Small intestine (tissue), 7 donors: ENCODE measurements at regions not wholly inside any gene's neighbourhood (a gene's known extent, or its start where the extent isn't known, plus 50 kb on each side); places are given as distances from the start of the nearest gene placed in this dataset.
"Not testable (repeated sequence)": the region's sequence is repeated elsewhere in the genome, so short reads cannot be mapped to it uniquely, and the experiment has no call there.

ENCODE experiments used
- DNase-seq, 2 donors: peaks; one replicate each; pipeline versions ENCODE4 v3.0.0 to v3.0.0-alpha.2; 2013
- FAIRE-seq: peaks from 2 replicates; lab custom pipeline; 2012; peaks lifted over from hg19 to GRCh38; lab: Jason Lieb, UNC
- H3K27ac ChIP-seq, 3 donors: one replicate each; pipeline ENCODE4 v1.5.1; 2013; ENCODE audit warnings: low read length in 2 of 3, mild to moderate bottlenecking in 2 of 3, control low read depth in 1 of 3, inconsistent platforms in 1 of 3, low read depth in 1 of 3, moderate library complexity in 1 of 3
- H3K27me3 ChIP-seq, 3 donors: one replicate each; pipeline ENCODE4 v1.6.1; 2013; ENCODE audit warnings: low read length in 3 of 3, inconsistent platforms in 1 of 3; ENCODE audit not compliant: control insufficient read depth in 3 of 3, insufficient read depth in 3 of 3
- H3K36me3 ChIP-seq, 3 donors: one replicate each; pipeline ENCODE4 v1.6.1; 2013; ENCODE audit warnings: low read length in 3 of 3, inconsistent platforms in 1 of 3, low read depth in 1 of 3, mild to moderate bottlenecking in 1 of 3, moderate library complexity in 1 of 3; ENCODE audit not compliant: control insufficient read depth in 3 of 3, insufficient read depth in 2 of 3
- H3K4me1 ChIP-seq, 3 donors: one replicate each; pipeline ENCODE4 v1.6.1; 2013; ENCODE audit warnings: low read length in 2 of 3, inconsistent platforms in 1 of 3, low read depth in 1 of 3, mild to moderate bottlenecking in 1 of 3, moderate library complexity in 1 of 3; ENCODE audit not compliant: control insufficient read depth in 3 of 3, insufficient read depth in 2 of 3
- H3K4me3 ChIP-seq, 3 donors: one replicate each; pipeline ENCODE4 v1.5.1; 2013; ENCODE audit warnings: low read length in 3 of 3, control low read depth in 1 of 3, inconsistent platforms in 1 of 3, low read depth in 1 of 3, mild to moderate bottlenecking in 1 of 3, moderate library complexity in 1 of 3
- H3K9me3 ChIP-seq, 2 donors: one replicate each; pipeline ENCODE4 v1.6.1; 2013; ENCODE audit warnings: low read depth in 1 of 2, low read length in 1 of 2; ENCODE audit not compliant: control insufficient read depth in 2 of 2, insufficient read depth in 1 of 2
- WGBS, 3 donors: extraction: QIAGEN DNeasy Blood & Tissue Kit; methylation state at CpG; one replicate each; pipeline ENCODE4 v1.1.7; 2013; 5-methylcytosine and 5-hydroxymethylcytosine counted together
- donor health status: healthy with polysubstance abuse.
- donor health status: control.
- donor health status: control.
- donor health status: Bipolar disorder and iron deficiency.
- donor health status: healthy.

GRCh38 chr7:43058271-43059066 is 54.0 kb upstream of the HECW1 start:
- FAIRE-seq (no peak), DNase-seq (no peak)
- no peak overlapping the region for H3K27ac ChIP-seq
- no peaks in the 10 kb centered on the region for H3K36me3 ChIP-seq
- no peaks in the 10 kb centered on the region for H3K4me1 ChIP-seq
- H3K27me3 ChIP-seq: no peaks in the 10 kb centered on the region
- 74 to 79% (median 76%) methylated on average over 5 of the region's 5 CpGs for WGBS, 3 donors
- H3K9me3 ChIP-seq: no peaks in the 10 kb centered on the region
- H3K4me3 ChIP-seq: no peak overlapping the region

DNA sequence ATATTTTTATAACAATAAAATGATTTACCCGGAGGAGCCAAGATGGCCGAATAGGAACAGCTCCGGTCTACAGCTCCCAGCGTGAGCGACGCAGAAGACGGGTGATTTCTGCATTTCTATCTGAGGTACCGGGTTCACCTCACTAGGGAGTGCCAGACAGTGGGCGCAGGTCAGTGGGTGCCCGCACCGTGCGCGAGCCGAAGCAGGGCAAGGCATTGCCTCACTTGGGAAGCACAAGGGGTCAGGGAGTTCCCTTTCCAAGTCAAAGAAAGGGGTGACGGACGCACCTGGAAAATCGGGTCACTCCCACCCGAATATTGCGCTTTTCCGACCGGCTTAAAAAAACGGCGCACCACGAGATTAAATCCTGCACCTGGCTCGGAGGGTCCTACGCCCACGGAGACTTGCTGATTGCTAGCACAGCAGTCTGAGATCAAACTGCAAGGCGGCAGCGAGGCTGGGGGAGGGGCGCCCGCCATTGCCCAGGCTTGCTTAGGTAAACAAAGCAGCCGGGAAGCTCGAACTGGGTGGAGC is 53.3 kb upstream of the HECW1 start:
- H3K4me1 ChIP-seq, H3K9me3 ChIP-seq, H3K36me3 ChIP-seq, H3K4me3 ChIP-seq, H3K27ac ChIP-seq, DNase-seq, H3K27me3 ChIP-seq, FAIRE-seq: not testable (repeated sequence)
- 78 to 85% (median 78%) methylated on average over 25 to 31 of the region's 33 CpGs for WGBS, 3 donors
